ENCODE measurements at regions not wholly inside any gene's neighbourhood (a gene's known extent, or its start where the extent isn't known, plus 50 kb on each side); places are given as distances from the start of the nearest gene placed in this dataset.

DNA sequence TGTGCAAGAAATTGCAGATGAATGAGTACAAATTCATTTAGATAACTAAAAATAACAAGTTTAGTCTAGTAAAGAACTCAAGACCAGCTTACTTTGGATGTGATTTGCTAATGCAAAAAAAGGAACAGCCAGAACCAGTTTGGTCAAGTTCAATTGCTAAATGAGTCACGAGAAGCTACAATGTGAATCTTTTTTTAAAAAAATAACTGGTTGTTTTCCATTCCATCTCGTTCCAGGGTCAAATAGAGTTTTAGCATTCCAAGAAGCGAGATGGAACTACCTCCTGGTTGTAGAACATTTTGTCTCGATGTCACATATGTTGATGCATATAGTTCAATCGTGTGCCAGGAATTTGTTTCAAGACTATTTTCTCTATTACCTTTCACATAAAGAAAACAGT is 65.0 kb upstream of the IKZF2 start:
- ChIA-PET CTCF (no interaction called here), POLR2A (no interaction called here)
- no TSS peak for BruUV-seq (replicated peaks)
- intact Hi-C loops (cut with micrococcal nuclease; ENCODE audit: unreplicated experiment): no loop called here
- ATAC-seq (no peak), DNase-seq (ENCODE audit: low read depth, low spot score) (no peak)
- H3K27me3 ChIP-seq (ENCODE audit: control insufficient read depth, insufficient read depth, low read length): no peaks in the 10 kb centered on the region
- no peaks in the 10 kb centered on the region for H3K36me3 ChIP-seq (ENCODE audit: control insufficient read depth, insufficient read depth, low read length)
- no peak for TF ChIP-seq TCF7L2 (IDR thresholded peaks at IDR 0.05; ENCODE audit: low read depth, low read length)
- TF ChIP-seq POLR2AphosphoS5 (IDR thresholded peaks at IDR 0.05; ENCODE audit: low read depth, low read length): no peak
- no peak for TF ChIP-seq SIN3A (IDR thresholded peaks at IDR 0.05; ENCODE audit: borderline replicate concordance, insufficient read depth, low read depth, low read length)
- TF ChIP-seq, protein P1, sequence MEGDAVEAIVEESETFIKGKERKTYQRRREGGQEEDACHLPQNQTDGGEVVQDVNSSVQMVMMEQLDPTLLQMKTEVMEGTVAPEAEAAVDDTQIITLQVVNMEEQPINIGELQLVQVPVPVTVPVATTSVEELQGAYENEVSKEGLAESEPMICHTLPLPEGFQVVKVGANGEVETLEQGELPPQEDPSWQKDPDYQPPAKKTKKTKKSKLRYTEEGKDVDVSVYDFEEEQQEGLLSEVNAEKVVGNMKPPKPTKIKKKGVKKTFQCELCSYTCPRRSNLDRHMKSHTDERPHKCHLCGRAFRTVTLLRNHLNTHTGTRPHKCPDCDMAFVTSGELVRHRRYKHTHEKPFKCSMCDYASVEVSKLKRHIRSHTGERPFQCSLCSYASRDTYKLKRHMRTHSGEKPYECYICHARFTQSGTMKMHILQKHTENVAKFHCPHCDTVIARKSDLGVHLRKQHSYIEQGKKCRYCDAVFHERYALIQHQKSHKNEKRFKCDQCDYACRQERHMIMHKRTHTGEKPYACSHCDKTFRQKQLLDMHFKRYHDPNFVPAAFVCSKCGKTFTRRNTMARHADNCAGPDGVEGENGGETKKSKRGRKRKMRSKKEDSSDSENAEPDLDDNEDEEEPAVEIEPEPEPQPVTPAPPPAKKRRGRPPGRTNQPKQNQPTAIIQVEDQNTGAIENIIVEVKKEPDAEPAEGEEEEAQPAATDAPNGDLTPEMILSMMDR (IDR thresholded peaks at IDR 0.05): no peak
- TF ChIP-seq, protein P2, sequence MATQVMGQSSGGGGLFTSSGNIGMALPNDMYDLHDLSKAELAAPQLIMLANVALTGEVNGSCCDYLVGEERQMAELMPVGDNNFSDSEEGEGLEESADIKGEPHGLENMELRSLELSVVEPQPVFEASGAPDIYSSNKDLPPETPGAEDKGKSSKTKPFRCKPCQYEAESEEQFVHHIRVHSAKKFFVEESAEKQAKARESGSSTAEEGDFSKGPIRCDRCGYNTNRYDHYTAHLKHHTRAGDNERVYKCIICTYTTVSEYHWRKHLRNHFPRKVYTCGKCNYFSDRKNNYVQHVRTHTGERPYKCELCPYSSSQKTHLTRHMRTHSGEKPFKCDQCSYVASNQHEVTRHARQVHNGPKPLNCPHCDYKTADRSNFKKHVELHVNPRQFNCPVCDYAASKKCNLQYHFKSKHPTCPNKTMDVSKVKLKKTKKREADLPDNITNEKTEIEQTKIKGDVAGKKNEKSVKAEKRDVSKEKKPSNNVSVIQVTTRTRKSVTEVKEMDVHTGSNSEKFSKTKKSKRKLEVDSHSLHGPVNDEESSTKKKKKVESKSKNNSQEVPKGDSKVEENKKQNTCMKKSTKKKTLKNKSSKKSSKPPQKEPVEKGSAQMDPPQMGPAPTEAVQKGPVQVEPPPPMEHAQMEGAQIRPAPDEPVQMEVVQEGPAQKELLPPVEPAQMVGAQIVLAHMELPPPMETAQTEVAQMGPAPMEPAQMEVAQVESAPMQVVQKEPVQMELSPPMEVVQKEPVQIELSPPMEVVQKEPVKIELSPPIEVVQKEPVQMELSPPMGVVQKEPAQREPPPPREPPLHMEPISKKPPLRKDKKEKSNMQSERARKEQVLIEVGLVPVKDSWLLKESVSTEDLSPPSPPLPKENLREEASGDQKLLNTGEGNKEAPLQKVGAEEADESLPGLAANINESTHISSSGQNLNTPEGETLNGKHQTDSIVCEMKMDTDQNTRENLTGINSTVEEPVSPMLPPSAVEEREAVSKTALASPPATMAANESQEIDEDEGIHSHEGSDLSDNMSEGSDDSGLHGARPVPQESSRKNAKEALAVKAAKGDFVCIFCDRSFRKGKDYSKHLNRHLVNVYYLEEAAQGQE (IDR thresholded peaks at IDR 0.05; ENCODE audit: insufficient read depth in 1 of 2, low read depth in 2 of 2, low read length in 1 of 2): no peak
- H3K4me3 ChIP-seq (ENCODE audit: low read depth in 2 of 2, low read length in 2 of 2): no peak overlapping the region
- no peak overlapping the region for H3K27ac ChIP-seq (ENCODE audit: low read length)
- H3K4me1 ChIP-seq (ENCODE audit: control insufficient read depth, insufficient read depth, low read length): no peaks in the 10 kb centered on the region
- in situ Hi-C loops (cut with HindIII; ENCODE audit: low pct_unique_long_range_greater_than_20kb, low sequenced_read_pairs): no loop called here
- no peaks in the 10 kb centered on the region for H3K9me3 ChIP-seq (ENCODE audit: control insufficient read depth, insufficient read depth, low read depth, low read length)

DNA sequence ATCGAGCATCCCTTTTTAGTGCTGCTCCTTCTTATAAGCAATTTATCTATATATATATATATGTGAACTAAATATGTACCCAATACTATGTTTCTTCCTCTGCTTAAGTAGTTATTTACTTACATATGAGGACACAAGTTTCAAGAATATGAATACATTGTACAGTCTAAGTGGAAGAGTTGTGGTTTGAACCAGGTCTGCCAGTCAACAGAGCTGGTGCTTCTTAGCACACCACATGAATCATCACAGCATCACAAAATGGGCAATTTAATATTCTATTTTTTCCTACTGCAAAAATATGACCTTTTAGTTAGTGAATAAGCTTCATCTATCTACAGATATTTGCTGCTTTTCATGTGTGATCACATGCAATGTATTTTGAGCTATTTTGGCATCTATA is 64.4 kb upstream of the SPAG16 start:
- Histone ChIP-seq H3K9me3 (ENCODE audit: control insufficient read depth, insufficient read depth, low read depth, low read length) (no peaks in the 10 kb centered on the region), H3K4me1 (ENCODE audit: control insufficient read depth, insufficient read depth, low read length) (no peaks in the 10 kb centered on the region), H3K27me3 (ENCODE audit: control insufficient read depth, insufficient read depth, low read length) (no peaks in the 10 kb centered on the region), H3K27ac (ENCODE audit: low read length) (no peak overlapping the region), H3K4me3 (ENCODE audit: low read depth in 2 of 2, low read length in 2 of 2) (no peak overlapping the region), H3K36me3 (ENCODE audit: control insufficient read depth, insufficient read depth, low read length) (no peaks in the 10 kb centered on the region)
- in situ Hi-C loops (cut with HindIII; ENCODE audit: low pct_unique_long_range_greater_than_20kb, low sequenced_read_pairs) (no loop called here), intact Hi-C loops (cut with micrococcal nuclease; ENCODE audit: unreplicated experiment) (no loop called here)
- ChIA-PET POLR2A (no interaction called here), CTCF (no interaction called here)
- no peak for TF ChIP-seq POLR2AphosphoS5 (IDR thresholded peaks at IDR 0.05; ENCODE audit: low read depth, low read length)
- TF ChIP-seq TCF7L2 (IDR thresholded peaks at IDR 0.05; ENCODE audit: low read depth, low read length): no peak
- TF ChIP-seq, protein P1 (IDR thresholded peaks at IDR 0.05): no peak
- TF ChIP-seq SIN3A (IDR thresholded peaks at IDR 0.05; ENCODE audit: borderline replicate concordance, insufficient read depth, low read depth, low read length): no peak
- TF ChIP-seq, protein P2 (IDR thresholded peaks at IDR 0.05; ENCODE audit: insufficient read depth in 1 of 2, low read depth in 2 of 2, low read length in 1 of 2): no peak
- no TSS peak for BruUV-seq (replicated peaks)
- ATAC-seq (no peak), DNase-seq (ENCODE audit: low read depth, low spot score) (no peak)

Measured in Panc1 (cell line).